ENCODE measurements at regions not wholly inside any gene's neighbourhood (a gene's known extent, or its start where the extent isn't known, plus 50 kb on each side); places are given as distances from the start of the nearest gene placed in this dataset.
A peak's percentile ranks its signal among the peaks of the same experiment; 100 is the strongest.

GRCh38 chr4:132542228-132542627 lies 606.9 kb upstream of the PCDH10 start:
- H3K4me3 ChIP-seq (replicated peaks; ENCODE audit: low read depth, low read length) = no peak overlapping the region
- no peak for TF ChIP-seq CTCF (IDR thresholded peaks at IDR 0.05; ENCODE audit: low read length, missing control alignments)
- no peak for DNase-seq (ENCODE audit: low read depth)

GRCh38 chr4:132548463-132548862 lies 600.6 kb upstream of the PCDH10 start:
- no peak for DNase-seq (ENCODE audit: low read depth)
- TF ChIP-seq CTCF (IDR thresholded peaks at IDR 0.05; ENCODE audit: low read length, missing control alignments) = no peak
- no peak overlapping the region for H3K4me3 ChIP-seq (replicated peaks; ENCODE audit: low read depth, low read length)

GRCh38 chr4:132556316-132556715 lies 592.8 kb upstream of the PCDH10 start:
- H3K4me3 ChIP-seq (replicated peaks; ENCODE audit: low read depth, low read length) = no peak overlapping the region
- no peak for DNase-seq (ENCODE audit: low read depth)
- TF ChIP-seq CTCF (IDR thresholded peaks at IDR 0.05; ENCODE audit: low read length, missing control alignments) = no peak

GRCh38 chr4:132557660-132558059 lies 591.4 kb upstream of the PCDH10 start:
- no peak for TF ChIP-seq CTCF (IDR thresholded peaks at IDR 0.05; ENCODE audit: low read length, missing control alignments)
- H3K4me3 ChIP-seq (replicated peaks; ENCODE audit: low read depth, low read length) = no peak overlapping the region
- peak; percentile 1 for DNase-seq (ENCODE audit: low read depth)

- no peak overlapping the region for H3K4me3 ChIP-seq (replicated peaks; ENCODE audit: low read depth, low read length)
- peak; percentile 2 for DNase-seq (ENCODE audit: low read depth)
- no peak for TF ChIP-seq CTCF (IDR thresholded peaks at IDR 0.05; ENCODE audit: low read length, missing control alignments)
These were observed 584.2 kb upstream of the PCDH10 start for GRCh38 chr4:132564920-132565319.

GRCh38 chr4:132565542-132565941 lies 583.6 kb upstream of the PCDH10 start:
- no peak for TF ChIP-seq CTCF (IDR thresholded peaks at IDR 0.05; ENCODE audit: low read length, missing control alignments)
- H3K4me3 ChIP-seq (replicated peaks; ENCODE audit: low read depth, low read length) = no peak overlapping the region
- no peak for DNase-seq (ENCODE audit: low read depth)

GRCh38 chr4:132572210-132572609 lies 576.9 kb upstream of the PCDH10 start:
- H3K4me3 ChIP-seq (replicated peaks; ENCODE audit: low read depth, low read length) = no peak overlapping the region
- TF ChIP-seq CTCF (IDR thresholded peaks at IDR 0.05; ENCODE audit: low read length, missing control alignments) = peak; percentile 29
- peak; percentile 94 for DNase-seq (ENCODE audit: low read depth)
